ENCODE measurements at regions not wholly inside any gene's neighbourhood (a gene's known extent, or its start where the extent isn't known, plus 50 kb on each side); places are given as distances from the start of the nearest gene placed in this dataset.

DNA sequence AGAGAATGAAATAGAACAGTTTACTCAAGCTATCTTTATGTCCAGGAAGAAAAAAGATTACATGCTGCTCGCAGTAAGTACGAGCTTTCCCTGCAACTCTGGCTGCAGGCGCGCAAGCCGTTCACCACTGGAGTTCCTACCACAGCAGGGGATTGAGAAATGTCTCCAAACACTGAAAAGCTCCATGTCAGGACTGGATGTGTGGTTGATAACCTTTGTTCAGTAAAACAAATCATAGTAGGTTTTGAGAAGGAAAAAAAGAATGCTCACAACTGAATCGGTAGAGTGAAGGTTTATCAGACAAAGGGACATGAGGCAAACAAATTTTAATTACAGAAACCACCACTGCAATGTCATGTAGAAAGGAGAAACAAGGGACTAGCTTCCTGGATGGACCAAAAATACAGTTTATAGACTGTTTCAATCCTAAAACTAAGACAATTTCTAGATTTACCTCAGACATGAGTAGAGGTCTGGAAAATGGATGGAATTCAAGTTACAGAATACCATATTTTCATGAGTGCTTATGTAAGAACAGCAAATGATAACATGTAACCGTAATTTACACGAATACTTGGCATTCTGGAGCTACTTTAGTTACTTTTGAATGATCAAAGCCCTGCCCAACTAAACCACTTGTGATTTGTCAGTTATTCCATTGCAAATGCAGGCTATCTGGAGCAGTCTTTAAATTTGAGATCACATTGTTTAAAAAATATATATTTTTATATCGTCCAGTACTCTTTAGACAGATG is 471.1 kb downstream of the SHQ1 start:
- DNase-seq (ENCODE audit: low read depth in 3 of 3) = no peak

- peak; percentile 11 to 48 (median 35) for DNase-seq (ENCODE audit: low read depth in 3 of 3)
Measured at GRCh38 chr3:72375237-72376076, 472.8 kb downstream of the SHQ1 start.

- no peak for DNase-seq (ENCODE audit: low read depth in 3 of 3)
Measured at GRCh38 chr3:72373139-72373538, 475.1 kb downstream of the SHQ1 start.

DNA sequence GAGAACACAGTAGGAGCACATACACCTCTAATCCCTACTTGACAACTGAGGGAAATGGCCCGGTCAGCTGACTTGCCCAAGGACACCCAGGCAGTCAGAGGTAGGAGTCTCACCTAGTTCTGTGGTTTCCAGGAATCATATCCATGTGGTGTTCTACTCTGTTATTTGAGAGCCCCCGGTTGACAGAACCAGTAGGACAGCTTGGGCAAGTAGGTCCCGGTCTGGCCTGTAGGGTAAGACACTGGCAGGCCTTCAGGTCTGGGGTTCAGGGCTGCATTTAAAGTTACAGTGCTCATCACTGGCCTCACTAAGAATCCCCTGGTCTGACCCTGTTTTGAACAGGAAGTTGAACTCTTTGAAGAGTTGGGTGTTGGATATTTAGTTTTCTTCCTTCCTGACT is 476.1 kb downstream of the SHQ1 start:
- no peak for DNase-seq (ENCODE audit: low read depth in 3 of 3)

- no peak for DNase-seq (ENCODE audit: low read depth in 3 of 3)
Measured at GRCh38 chr3:72371431-72371830, 476.8 kb downstream of the SHQ1 start.

DNA sequence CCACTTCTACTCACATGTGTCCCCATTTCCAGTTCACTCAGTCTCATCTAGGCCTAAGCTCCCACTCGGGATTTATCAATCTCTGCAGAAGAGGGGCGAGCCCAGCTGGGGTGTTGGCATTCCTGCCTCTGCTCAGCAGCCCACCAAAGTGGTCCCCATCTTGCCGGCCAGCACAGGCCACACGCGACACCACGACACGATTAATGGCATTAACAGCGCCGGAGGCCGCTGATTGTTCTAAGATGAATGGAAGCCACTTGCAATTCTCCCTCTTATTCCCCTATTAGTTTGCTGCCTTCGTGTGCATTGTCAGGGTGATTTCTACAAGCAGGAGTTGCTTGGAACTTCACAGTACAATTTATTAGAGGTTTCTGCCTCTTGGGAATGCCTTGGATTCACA is 477.3 kb downstream of the SHQ1 start:
- no peak for DNase-seq (ENCODE audit: low read depth in 3 of 3)

DNA sequence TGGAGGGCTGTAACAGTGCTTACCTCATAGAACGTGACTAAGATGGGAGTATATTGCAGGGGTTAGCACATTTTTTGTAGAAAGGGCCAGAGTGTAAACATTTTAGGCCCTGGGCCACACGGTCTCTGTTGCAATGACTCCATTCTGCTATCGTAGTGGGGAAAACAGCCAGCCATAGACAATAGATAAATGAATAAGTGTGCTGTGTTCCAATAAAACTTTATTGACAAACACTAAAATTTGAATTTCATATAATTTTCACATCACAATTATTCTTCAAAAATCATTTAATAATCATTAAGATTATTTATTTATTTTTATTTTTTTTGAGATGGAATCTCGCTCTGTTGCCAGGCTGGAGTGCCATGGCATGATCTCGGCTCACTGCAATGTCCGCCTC is 478.6 kb downstream of the SHQ1 start:
- no peak for DNase-seq (ENCODE audit: low read depth in 3 of 3)

- no peak for DNase-seq (ENCODE audit: low read depth in 3 of 3)
Measured at GRCh38 chr3:72368331-72368975, 479.8 kb downstream of the SHQ1 start.

- no peak for DNase-seq (ENCODE audit: low read depth in 3 of 3)
Measured at GRCh38 chr3:72361990-72362389, 486.3 kb downstream of the SHQ1 start.

GRCh38 chr3:72359743-72360142 is 488.5 kb downstream of the SHQ1 start:
- DNase-seq (ENCODE audit: low read depth in 3 of 3) = no peak

DNA sequence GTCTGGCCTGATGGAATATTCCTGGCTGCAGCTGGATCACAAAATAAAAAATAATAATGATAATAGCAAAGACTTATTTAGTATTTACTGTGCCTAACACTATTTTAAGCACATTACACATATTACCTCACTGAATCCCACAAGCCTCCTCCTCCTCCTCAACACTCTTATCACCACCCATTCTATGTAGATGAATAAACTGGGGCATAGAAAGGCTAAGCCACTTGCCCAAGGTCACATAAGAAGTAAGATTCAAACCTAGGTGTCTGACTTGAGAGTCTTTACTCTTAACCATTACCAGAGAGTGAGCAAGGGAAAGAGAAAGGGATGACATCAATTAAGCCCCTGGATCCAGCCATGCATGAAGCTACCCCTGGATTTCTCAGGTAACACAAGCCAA is 493.1 kb downstream of the SHQ1 start:
- no peak for DNase-seq (ENCODE audit: low read depth in 3 of 3)

DNA sequence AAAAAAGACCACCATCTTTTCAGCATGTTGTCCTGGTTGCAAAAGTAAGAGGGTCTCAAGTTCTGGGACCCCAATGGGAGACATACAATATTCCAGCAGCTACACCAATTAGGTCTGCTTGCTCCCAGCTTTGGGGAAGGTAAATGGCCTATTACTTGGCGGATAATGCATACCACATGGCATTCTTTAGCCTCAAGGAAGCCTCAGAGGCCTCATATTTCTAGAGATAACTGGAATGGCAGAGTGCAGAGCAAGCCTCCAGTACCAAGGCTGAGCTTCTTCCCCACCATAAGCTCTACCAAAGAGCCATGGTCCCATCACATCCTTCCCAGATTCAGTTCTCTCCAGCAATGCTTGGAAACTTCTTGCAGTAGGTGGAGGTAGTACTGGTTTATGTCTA is 493.8 kb downstream of the SHQ1 start:
- DNase-seq (ENCODE audit: low read depth in 3 of 3) = no peak

- DNase-seq (ENCODE audit: low read depth in 3 of 3) = no peak
Measured at GRCh38 chr3:72353236-72354128, 494.8 kb downstream of the SHQ1 start.

- no peak for DNase-seq (ENCODE audit: low read depth in 3 of 3)
Measured at GRCh38 chr3:72352176-72352575, 496.1 kb downstream of the SHQ1 start.

DNA sequence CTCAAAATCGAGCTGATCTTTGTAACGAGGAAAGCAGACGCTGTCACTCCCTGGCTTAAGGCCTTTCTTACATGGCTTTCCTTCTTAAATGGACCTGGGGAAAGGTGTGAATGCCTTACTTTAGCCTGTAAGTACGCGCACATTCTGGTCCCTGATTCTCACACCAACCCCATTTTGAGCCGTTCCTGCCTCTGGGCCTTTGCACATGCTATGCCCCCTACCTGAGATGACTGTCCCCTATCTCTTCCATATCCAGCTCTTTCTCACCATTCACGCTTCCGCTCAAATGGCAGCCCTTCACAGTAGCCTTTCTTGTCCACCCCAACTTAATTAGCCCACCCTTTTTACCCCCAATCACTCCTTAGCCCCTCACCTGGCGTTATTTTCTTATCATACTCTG is 496.7 kb downstream of the SHQ1 start:
- DNase-seq (ENCODE audit: low read depth in 3 of 3) = no peak

GRCh38 chr3:72350761-72351505 is 497.3 kb downstream of the SHQ1 start:
- DNase-seq (ENCODE audit: low read depth in 3 of 3) = no peak

- DNase-seq (ENCODE audit: low read depth in 3 of 3) = no peak
Measured at GRCh38 chr3:72348357-72348756, 499.9 kb downstream of the SHQ1 start.

- peak; percentile 21 to 70 (median 32) for DNase-seq (ENCODE audit: low read depth in 3 of 3)
Measured at GRCh38 chr3:72347819-72348319, 500.4 kb downstream of the SHQ1 start.

DNA sequence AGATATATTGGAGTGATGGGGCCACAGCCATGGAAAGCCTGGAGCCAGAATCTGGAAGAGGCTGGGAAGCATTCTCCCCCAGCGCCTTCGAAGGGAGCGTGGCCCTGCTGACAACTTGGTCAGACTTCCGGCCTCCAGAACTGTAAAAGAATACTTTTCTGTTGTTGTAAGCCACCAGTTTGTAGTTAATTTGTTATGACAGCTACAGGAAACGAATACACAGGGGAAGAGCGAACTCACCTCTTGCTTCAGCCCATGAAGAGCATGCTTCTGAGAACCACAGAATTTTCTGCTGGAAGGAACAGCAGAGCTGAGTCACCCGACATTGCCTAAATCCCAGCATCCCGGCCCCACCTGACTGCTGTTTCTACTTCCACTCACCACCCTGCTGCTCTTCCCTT is 501.7 kb downstream of the SHQ1 start:
- DNase-seq (ENCODE audit: low read depth in 3 of 3) = no peak

GRCh38 chr3:72345980-72346379 is 502.3 kb downstream of the SHQ1 start:
- DNase-seq (ENCODE audit: low read depth in 3 of 3) = no peak
